GM12872 (cell line): ENCODE measurements at regions not wholly inside any gene's neighbourhood (a gene's known extent, or its start where the extent isn't known, plus 50 kb on each side); places are given as distances from the start of the nearest gene placed in this dataset.

Experiments
- CTCF ChIP-seq: IDR thresholded peaks from 3 replicates; pipeline ENCODE4 v1.5.1; 2011; ENCODE audit warnings: low read depth, mild to moderate bottlenecking, low read length, moderate library complexity; ENCODE audit not compliant: insufficient read depth

DNA sequence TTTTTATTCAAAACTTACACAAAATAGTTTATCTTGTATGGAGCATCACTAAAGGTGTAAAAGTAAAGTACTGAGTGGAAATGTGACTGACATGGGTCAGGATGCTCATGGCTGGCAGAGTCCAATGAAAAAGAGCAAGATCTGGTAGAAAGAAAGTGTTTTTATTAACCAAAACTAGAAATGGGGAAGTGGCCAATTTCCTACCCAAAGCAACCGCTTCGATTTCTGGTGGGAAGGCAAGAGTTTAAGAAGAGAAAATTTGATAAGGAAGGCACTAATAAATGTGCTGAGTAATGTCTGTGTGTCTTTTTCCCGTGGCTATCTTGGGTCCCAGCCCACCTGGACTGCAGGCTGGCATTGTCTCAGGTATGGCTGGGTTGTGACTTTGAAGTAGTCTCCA lies 277.7 kb downstream of the ANKRD7 start:
- TF ChIP-seq CTCF: no peak

- TF ChIP-seq CTCF: no peak
These were observed 286.6 kb downstream of the ANKRD7 start for GRCh38 chr7:118511146-118511545.

- TF ChIP-seq CTCF: no peak
These were observed 292.8 kb downstream of the ANKRD7 start for GRCh38 chr7:118517275-118517674.

DNA sequence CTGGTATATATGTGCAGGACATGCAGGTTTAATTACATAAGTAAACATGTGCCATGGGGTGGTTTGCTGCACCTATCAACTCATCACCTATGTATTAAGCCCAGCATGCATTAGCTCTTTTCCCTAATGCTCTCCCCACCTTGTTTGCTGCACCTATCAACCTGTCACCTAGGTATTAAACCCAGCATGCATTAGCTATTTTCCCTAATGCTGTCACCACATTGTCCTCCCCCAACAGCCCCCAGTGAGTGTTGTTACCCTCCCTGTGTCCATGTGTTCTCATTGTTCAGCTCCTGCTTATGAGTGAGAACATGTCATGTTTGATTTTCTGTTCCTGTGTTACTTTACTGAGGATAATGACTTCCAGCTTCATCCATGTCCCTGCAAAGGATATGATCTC lies 300.5 kb downstream of the ANKRD7 start:
- TF ChIP-seq CTCF: no peak

DNA sequence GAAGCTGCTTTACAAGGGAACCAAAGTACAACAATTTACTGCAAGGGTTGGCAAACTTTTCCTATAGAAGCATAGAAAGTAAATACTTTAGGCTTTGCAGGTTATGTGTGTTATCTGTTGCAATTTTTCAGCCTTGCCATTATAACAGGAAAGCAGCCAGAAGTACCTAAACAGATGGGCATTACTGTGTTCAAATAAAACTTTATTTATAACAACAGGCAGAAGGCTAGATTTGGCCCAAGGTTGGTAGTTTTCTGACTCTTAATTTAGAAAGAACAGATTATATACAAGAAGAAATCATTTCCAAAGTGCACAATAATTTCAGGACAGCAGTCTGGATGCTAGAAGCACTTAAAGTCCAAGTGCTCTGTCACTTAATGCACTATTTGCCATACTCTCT lies 307.1 kb downstream of the ANKRD7 start:
- TF ChIP-seq CTCF: no peak

DNA sequence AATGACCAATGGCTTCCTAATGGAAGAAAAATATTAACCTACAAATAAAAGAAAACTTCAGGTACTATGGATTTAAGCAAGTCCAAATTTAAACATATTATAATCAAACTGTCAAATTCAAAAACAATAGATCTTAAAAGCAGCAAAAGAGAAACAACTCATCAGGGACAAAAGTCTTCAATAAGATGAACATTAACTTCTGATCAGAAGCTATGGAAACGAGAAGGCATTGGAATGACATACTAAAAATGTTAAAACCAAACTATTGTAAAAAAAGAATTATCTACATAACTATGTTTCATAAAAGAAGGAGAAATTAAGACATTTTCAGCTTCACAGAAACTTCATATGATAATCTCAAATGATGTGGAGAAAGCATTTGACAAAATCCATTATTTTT lies 334.7 kb downstream of the ANKRD7 start:
- TF ChIP-seq CTCF: no peak

DNA sequence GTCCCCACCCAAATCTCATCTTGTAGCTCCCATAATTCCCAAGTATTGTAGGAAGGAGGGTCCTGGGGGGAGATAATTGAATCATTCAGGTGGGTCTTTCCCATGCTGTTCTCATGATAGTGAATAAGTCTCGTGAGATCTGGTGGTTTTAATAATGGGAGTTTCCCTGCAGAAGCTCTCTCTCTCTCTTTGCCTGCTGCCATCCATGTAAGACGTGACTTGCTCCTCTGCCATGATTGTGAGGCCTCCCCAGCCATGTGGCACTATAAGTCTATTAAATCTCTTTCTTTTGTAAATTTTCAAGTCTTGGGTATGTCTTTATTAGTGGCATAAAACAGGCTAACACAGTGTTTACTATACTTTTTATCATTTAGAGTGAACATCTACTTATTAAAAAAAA lies 338.8 kb downstream of the ANKRD7 start:
- TF ChIP-seq CTCF: no peak

GRCh38 chr7:118572604-118573003 lies 348.1 kb downstream of the ANKRD7 start:
- no peak for TF ChIP-seq CTCF
